Progenitor cell of endocrine pancreas (in vitro differentiated cells): ENCODE measurements at regions not wholly inside any gene's neighbourhood (a gene's known extent, or its start where the extent isn't known, plus 50 kb on each side); places are given as distances from the start of the nearest gene placed in this dataset.

Source experiments
- DNase-seq: peaks from one replicate; pipeline ENCODE4 v3.0.0; 2021; ENCODE audit warnings: low spot score; ENCODE audit not compliant: unreplicated experiment
- H3K27ac Mint-ChIP-seq: 2 replicates; pipeline ENCODE4 v1.8.0; 2021; ENCODE audit warnings: mild to moderate bottlenecking, moderate library complexity, mixed read lengths
- H3K27me3 Mint-ChIP-seq: 2 replicates; pipeline ENCODE4 v1.8.0; 2021; ENCODE audit warnings: mixed read lengths
- H3K36me3 Mint-ChIP-seq: 2 replicates; pipeline ENCODE4 v1.8.0; 2022; ENCODE audit warnings: mixed read lengths; ENCODE audit not compliant: insufficient read depth
- H3K4me1 Mint-ChIP-seq: 2 replicates; pipeline ENCODE4 v1.8.0; 2021; ENCODE audit warnings: low read depth, mixed read lengths
- H3K4me3 Mint-ChIP-seq: 2 replicates; pipeline ENCODE4 v1.8.0; 2021; ENCODE audit warnings: low read depth, mild to moderate bottlenecking, moderate library complexity, mixed read lengths
- H3K9me3 Mint-ChIP-seq: 2 replicates; pipeline ENCODE4 v1.8.0; 2021; ENCODE audit warnings: low read depth, mixed read lengths
- TF ChIP-seq, protein P1 (sequence below): fragments of 200-600 bp; sonication (generic); IDR thresholded peaks from one replicate; pipeline ENCODE4 v1.5.0; 2021; ENCODE audit warnings: antibody characterized with exemption, mild to moderate bottlenecking; ENCODE audit not compliant: unreplicated experiment

DNA sequence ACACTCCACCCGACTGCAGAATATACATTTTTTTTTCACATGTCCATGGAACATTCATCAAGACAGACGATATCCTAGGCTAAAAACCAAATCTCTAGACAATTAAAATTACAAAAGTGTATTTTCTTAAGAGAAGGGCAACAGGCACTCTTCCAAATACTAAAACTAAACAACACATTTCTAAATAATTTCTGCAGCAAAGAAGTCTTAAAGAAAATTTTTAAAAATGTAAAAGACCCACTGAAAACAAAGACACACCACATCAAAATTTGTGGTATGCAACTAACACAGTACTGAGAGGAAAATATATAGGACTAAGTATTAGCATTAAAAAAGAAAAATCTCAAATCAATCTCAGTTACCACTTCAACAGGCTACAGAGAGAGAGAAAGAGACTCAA is 570.0 kb downstream of the SLC16A7 start:
- H3K27ac Mint-ChIP-seq, result no peak overlapping the region
- TF ChIP-seq, protein P1, sequence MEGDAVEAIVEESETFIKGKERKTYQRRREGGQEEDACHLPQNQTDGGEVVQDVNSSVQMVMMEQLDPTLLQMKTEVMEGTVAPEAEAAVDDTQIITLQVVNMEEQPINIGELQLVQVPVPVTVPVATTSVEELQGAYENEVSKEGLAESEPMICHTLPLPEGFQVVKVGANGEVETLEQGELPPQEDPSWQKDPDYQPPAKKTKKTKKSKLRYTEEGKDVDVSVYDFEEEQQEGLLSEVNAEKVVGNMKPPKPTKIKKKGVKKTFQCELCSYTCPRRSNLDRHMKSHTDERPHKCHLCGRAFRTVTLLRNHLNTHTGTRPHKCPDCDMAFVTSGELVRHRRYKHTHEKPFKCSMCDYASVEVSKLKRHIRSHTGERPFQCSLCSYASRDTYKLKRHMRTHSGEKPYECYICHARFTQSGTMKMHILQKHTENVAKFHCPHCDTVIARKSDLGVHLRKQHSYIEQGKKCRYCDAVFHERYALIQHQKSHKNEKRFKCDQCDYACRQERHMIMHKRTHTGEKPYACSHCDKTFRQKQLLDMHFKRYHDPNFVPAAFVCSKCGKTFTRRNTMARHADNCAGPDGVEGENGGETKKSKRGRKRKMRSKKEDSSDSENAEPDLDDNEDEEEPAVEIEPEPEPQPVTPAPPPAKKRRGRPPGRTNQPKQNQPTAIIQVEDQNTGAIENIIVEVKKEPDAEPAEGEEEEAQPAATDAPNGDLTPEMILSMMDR, result no peak
- peaks cover 6% of the 10 kb centered on the region for H3K4me1 Mint-ChIP-seq
- no peaks in the 10 kb centered on the region for H3K27me3 Mint-ChIP-seq
- peaks cover 3% of the 10 kb centered on the region for H3K9me3 Mint-ChIP-seq
- H3K4me3 Mint-ChIP-seq, result no peak overlapping the region
- no peaks in the 10 kb centered on the region for H3K36me3 Mint-ChIP-seq
- no peak for DNase-seq

DNA sequence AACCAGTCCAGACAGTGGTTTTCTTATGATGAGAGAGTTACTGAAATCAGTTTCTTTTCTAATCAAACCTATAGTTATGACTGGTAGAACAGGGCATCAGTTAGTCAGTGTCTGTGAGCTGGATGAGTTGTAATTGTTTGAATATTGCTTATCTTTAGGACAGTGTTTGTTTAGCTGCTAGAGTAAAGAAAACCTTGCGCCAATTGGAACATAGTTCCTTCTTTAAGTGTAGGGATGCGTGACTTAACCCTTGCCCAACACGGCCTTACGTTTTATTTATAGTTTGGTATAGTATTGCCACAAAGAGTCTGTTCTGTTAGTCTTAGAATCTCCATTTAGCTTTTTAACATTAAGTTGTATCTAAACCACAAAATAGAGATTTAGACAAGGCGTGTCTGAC is 572.6 kb downstream of the SLC16A7 start:
- Mint-ChIP-seq H3K4me1 (peaks cover 20% of the 10 kb centered on the region), H3K27me3 (no peaks in the 10 kb centered on the region), H3K4me3 (no peak overlapping the region), H3K27ac (no peak overlapping the region), H3K9me3 (peaks cover 3% of the 10 kb centered on the region), H3K36me3 (no peaks in the 10 kb centered on the region)
- TF ChIP-seq, protein P1, result no peak
- no peak for DNase-seq

DNA sequence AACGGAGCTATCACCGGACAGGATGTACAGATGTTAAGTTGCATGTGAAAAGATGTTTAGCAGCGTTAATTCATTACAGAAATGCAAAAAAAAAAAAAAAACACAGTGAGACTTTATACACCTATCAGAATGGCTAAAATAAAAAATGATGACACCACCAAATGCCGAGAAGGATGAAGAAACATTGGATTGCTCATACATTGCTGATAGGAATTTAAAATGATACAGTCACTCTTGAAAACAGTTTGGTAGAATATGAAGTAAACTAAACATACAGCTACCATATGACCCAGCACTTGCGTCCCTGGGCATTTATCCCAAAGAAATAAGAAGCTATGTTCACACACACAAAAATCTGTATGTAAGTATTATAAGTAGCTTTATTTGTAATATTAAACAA is 574.1 kb downstream of the SLC16A7 start:
- Mint-ChIP-seq H3K4me1 (peaks cover 29% of the 10 kb centered on the region), H3K4me3 (no peak overlapping the region), H3K27me3 (no peaks in the 10 kb centered on the region), H3K27ac (no peak overlapping the region), H3K36me3 (no peaks in the 10 kb centered on the region), H3K9me3 (peaks cover 3% of the 10 kb centered on the region)
- TF ChIP-seq, protein P1, result no peak
- DNase-seq, result no peak

DNA sequence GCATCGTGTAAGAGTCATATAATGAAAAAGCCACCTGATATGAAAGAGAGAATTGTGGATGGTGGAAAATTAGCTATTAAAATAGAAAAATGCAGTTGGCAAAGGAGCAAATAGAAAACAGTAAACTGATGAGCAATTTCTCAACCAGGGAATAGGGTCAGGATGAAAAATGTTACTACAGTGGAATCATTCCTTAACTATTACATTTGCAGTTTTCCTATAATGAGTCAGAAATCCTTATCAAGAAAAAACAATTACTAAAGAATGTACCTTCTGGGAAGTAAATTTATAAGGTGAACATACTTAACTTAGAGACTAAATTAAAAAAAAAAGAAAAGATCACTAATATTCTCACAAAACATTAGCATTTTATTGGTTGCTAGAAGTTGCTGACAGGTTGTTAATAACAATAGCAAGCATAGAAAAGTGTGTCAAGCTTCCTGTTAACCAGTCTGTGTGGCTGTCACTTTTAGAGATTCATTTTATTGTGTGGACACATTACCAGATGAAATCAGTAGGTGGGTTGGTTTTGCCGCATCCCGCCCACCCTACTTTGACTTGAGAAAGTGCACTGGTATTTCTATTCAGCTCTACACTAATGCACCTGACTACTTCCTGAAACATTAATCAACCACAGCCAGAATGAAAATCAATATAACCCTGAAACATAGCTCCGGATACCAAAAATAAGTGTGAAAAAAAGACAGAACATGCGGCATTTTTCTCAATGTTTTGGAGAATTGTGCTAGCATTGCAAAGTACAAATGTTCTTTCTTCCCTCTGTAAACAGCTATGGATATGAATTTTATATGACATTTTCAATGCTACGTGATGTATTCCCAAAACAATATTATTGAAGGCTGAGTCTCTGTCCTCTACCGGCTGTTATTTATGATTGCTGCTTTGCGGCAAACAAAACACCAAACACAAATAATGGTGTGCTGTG is 576.7 kb downstream of the SLC16A7 start:
- H3K9me3 Mint-ChIP-seq, result no peaks in the 10 kb centered on the region

More for the DNA sequence above, 576.7 kb downstream of the SLC16A7 start:
- H3K4me3 Mint-ChIP-seq, result no peak overlapping the region
- H3K4me1 Mint-ChIP-seq, result peaks cover 29% of the 10 kb centered on the region
- peak overlapping the region; percentile 91 for H3K27ac Mint-ChIP-seq
- H3K27me3 Mint-ChIP-seq, result no peaks in the 10 kb centered on the region
- TF ChIP-seq, protein P1, result no peak
- peak; percentile 10 for DNase-seq
- no peaks in the 10 kb centered on the region for H3K36me3 Mint-ChIP-seq
